ENCODE measurements at regions not wholly inside any gene's neighbourhood (a gene's known extent, or its start where the extent isn't known, plus 50 kb on each side); places are given as distances from the start of the nearest gene placed in this dataset.

DNA sequence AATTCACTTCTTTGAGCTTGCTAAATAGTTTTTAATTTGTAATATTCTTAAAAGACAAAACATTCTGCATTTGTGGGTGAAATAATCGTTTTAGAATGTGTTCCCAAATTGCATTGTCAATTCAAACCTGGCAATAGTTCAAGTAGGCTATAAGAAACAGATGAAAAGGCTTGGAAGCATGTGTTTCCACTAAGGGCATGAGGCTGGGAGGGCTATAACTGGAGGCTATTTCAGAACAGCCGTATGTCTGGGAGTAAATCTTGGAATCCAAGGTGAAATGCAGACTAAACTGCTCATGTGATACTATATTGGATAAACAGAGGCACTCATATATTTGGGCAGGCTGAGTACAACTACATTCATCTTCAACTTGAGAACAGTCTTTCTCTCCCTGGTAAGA is 117.4 kb upstream of the GRPR start:
- TF ChIP-seq, protein P1, sequence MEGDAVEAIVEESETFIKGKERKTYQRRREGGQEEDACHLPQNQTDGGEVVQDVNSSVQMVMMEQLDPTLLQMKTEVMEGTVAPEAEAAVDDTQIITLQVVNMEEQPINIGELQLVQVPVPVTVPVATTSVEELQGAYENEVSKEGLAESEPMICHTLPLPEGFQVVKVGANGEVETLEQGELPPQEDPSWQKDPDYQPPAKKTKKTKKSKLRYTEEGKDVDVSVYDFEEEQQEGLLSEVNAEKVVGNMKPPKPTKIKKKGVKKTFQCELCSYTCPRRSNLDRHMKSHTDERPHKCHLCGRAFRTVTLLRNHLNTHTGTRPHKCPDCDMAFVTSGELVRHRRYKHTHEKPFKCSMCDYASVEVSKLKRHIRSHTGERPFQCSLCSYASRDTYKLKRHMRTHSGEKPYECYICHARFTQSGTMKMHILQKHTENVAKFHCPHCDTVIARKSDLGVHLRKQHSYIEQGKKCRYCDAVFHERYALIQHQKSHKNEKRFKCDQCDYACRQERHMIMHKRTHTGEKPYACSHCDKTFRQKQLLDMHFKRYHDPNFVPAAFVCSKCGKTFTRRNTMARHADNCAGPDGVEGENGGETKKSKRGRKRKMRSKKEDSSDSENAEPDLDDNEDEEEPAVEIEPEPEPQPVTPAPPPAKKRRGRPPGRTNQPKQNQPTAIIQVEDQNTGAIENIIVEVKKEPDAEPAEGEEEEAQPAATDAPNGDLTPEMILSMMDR (IDR thresholded peaks at IDR 0.05), result no peak
- no peak for TF ChIP-seq POLR2A (IDR thresholded peaks at IDR 0.05)
